Endothelial cell of umbilical vein (primary cell): ENCODE measurements at regions not wholly inside any gene's neighbourhood (a gene's known extent, or its start where the extent isn't known, plus 50 kb on each side); places are given as distances from the start of the nearest gene placed in this dataset.

Source experiments
- BruUV-seq: library from RNA; stranded (reverse); fragments of 400-500 nt; replicated peaks from 2 replicates; lab custom pipeline; 2021; lab: Mats Ljungman, UMichigan
- CTCF ChIA-PET: fragments of 300-600, 350-600 bp; sonication (Branson Sonifier 250); formaldehyde crosslinking; loops from one replicate; lab custom pipeline; 2021; ENCODE audit warnings: antibody characterized with exemption, inconsistent platforms; lab: Charles Lee
- POLR2A ChIA-PET: fragments of 300-600, 350-600 bp; sonication (Branson Sonifier 250); formaldehyde crosslinking; loops from one replicate; lab custom pipeline; 2021; ENCODE audit warnings: antibody characterized with exemption, inconsistent platforms; lab: Charles Lee
- DNase-seq: peaks from one replicate; pipeline ENCODE4 v3.0.0-alpha.2; 2011; ENCODE audit warnings: low read depth, low spot score
- FAIRE-seq: peaks from 2 replicates; lab custom pipeline; 2011; peaks lifted over from hg19 to GRCh38; lab: Jason Lieb, UNC
- H2AFZ ChIP-seq: 2 replicates; pipeline ENCODE4 v1.6.0; 2012; ENCODE audit warnings: low read depth, low read length, control low read depth, inconsistent platforms
- H3K27ac ChIP-seq: 2 replicates; pipeline ENCODE4 v1.5.1; 2011; ENCODE audit warnings: low read depth, mild to moderate bottlenecking, control low read depth, low read length, moderate library complexity; ENCODE audit not compliant: insufficient read depth
- H3K27me3 ChIP-seq, 2 experiments: 2 replicates each; pipeline versions ENCODE4 v1.6.0 to v1.6.1; 2011; ENCODE audit warnings: low read length in 2 of 2, mixed read lengths in 1 of 2; ENCODE audit not compliant: control insufficient read depth in 2 of 2, insufficient read depth in 2 of 2
- H3K36me3 ChIP-seq, 2 experiments: 2 replicates in 1 of 2; 3 replicates in 1 of 2; pipeline ENCODE4 v1.5.1; 2011; ENCODE audit warnings: low read length in 2 of 2, mild to moderate bottlenecking in 1 of 2, moderate library complexity in 1 of 2; ENCODE audit not compliant: control insufficient read depth in 2 of 2, insufficient read depth in 2 of 2; ENCODE audit errors: extremely low read depth in 1 of 2
- H3K4me1 ChIP-seq: 3 replicates; pipeline ENCODE4 v1.5.1; 2011; ENCODE audit warnings: mild to moderate bottlenecking, low read length; ENCODE audit not compliant: control insufficient read depth, insufficient read depth; ENCODE audit errors: extremely low read depth
- H3K4me2 ChIP-seq: 2 replicates; pipeline ENCODE4 v1.6.1; 2011; ENCODE audit warnings: low read length, control low read depth, mixed read lengths; ENCODE audit not compliant: insufficient read depth
- H3K4me3 ChIP-seq, 3 experiments: fragments of 200-600 bp in 1 of 3; sonication (generic), shearing (Covaris generic) in 1 of 3; replicated peaks in 1 of 3; 2 replicates each; pipeline ENCODE4 v1.5.1; 2011 to 2016; ENCODE audit warnings: control low read depth in 3 of 3, low read length in 3 of 3, mild to moderate bottlenecking in 2 of 3, inconsistent platforms in 1 of 3, low read depth in 1 of 3, moderate library complexity in 1 of 3; ENCODE audit not compliant: insufficient read depth in 1 of 3
- H3K79me2 ChIP-seq: 2 replicates; pipeline ENCODE4 v1.6.0; 2012; ENCODE audit warnings: low read length, inconsistent platforms; ENCODE audit not compliant: control insufficient read depth, insufficient read depth
- H3K9ac ChIP-seq: replicated peaks from 2 replicates; pipeline ENCODE3; 2011; ENCODE audit warnings: low read length, control low read depth; ENCODE audit not compliant: insufficient read depth; ENCODE audit errors: extremely low read depth
- H3K9me1 ChIP-seq: replicated peaks from 3 replicates; pipeline ENCODE4 v1.6.0; 2011; ENCODE audit warnings: mild to moderate bottlenecking, low read length; ENCODE audit not compliant: control insufficient read depth, insufficient read depth; ENCODE audit errors: extremely low read depth
- H3K9me3 ChIP-seq: replicated peaks from 2 replicates; pipeline ENCODE4 v1.5.1; 2012; ENCODE audit warnings: low read length, inconsistent platforms; ENCODE audit not compliant: control insufficient read depth, insufficient read depth
- H4K20me1 ChIP-seq: replicated peaks from 2 replicates; pipeline ENCODE3; 2011; ENCODE audit warnings: mild to moderate bottlenecking, low read length; ENCODE audit not compliant: control insufficient read depth, insufficient read depth; ENCODE audit errors: extremely low read depth
- EZH2 ChIP-seq: IDR thresholded peaks from 2 replicates; pipeline ENCODE4 v1.6.1; 2012; ENCODE audit warnings: borderline replicate concordance, low read depth, mild to moderate bottlenecking, moderate library complexity, low read length, inconsistent platforms; ENCODE audit not compliant: severe bottlenecking
- FOS ChIP-seq: IDR thresholded peaks from 2 replicates; pipeline ENCODE4 v1.6.1; 2011; ENCODE audit warnings: mild to moderate bottlenecking, low read length, moderate library complexity, borderline replicate concordance; ENCODE audit not compliant: insufficient read depth
- GATA2 ChIP-seq: IDR thresholded peaks from 2 replicates; pipeline ENCODE4 v1.7.0; 2011; ENCODE audit warnings: low read depth, mild to moderate bottlenecking, moderate library complexity, mixed read lengths, low read length; ENCODE audit not compliant: insufficient read length, insufficient read depth
- JUN ChIP-seq: IDR thresholded peaks from 2 replicates; pipeline ENCODE4 v1.6.1; 2011; ENCODE audit warnings: borderline replicate concordance, low read depth; ENCODE audit not compliant: insufficient read length, insufficient read depth
- MYC ChIP-seq: IDR thresholded peaks from one replicate; pipeline ENCODE4 v1.6.1; 2011; ENCODE audit warnings: mild to moderate bottlenecking, low read depth, low read length
- POLR2A ChIP-seq: IDR thresholded peaks from 2 replicates; pipeline ENCODE4 v1.6.1; 2012; ENCODE audit warnings: low read depth, mild to moderate bottlenecking, control low read depth, low read length
- POLR2AphosphoS5 ChIP-seq: IDR thresholded peaks from 2 replicates; pipeline ENCODE4 v1.6.1; 2012; ENCODE audit warnings: low read depth, mild to moderate bottlenecking, control low read depth, low read length, moderate library complexity; ENCODE audit not compliant: insufficient read depth
- dilution Hi-C: fragments of 300-500 bp; cut with MboI; formaldehyde crosslinking; loops from one replicate; pipeline ENCODE4 v1.15.0; 2019; ENCODE audit warnings: low sequenced_read_pairs; ENCODE audit not compliant: extremely low pct_ligation_motif_present
- intact Hi-C: fragments of 100-400 bp; cut with micrococcal nuclease; formaldehyde crosslinking; loops from one replicate; pipeline ENCODE4 v1.10.0; 2022
- TF ChIP-seq, protein P1 (sequence below), 2 donors: IDR thresholded peaks; 1 replicate in 1 of 2; 2 replicates in 1 of 2; pipeline ENCODE4 v1.5.1; 2011; ENCODE audit warnings: low read length in 2 of 2, mild to moderate bottlenecking in 2 of 2, moderate library complexity in 2 of 2, control low read depth in 1 of 2, inconsistent platforms in 1 of 2, low read depth in 1 of 2; ENCODE audit not compliant: insufficient read depth in 1 of 2; ENCODE audit errors: extremely low read depth in 1 of 2
- TF ChIP-seq, protein P2 (sequence below): IDR thresholded peaks from 2 replicates; pipeline ENCODE4 v1.6.1; 2011; ENCODE audit not compliant: insufficient read depth, insufficient read length

DNA sequence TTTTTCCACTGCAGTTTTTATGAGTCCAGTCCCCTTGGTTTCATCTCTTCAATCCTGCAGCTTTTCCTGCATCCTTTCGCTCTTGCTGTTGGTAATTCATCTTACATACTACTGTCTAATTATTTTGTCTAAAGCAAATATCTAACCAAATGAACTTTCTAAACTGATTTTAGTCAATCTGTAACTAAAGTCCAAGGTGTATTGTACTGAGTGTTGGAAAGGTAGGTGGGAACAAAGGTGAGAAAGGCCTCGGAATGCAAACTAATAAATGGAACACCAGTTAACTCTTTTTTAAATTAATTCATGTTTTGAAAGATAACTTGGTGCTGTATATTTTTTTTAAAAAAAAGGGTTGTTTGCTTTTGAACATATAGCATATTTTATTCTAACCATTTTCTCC is 152.7 kb upstream of the CYLC2 start:
- no peak overlapping the region for H2AFZ ChIP-seq
- H3K9me1 ChIP-seq, result no peaks in the 10 kb centered on the region
- CTCF ChIA-PET, result no interaction called here
- TF ChIP-seq MYC (no peak), JUN (no peak), GATA2 (no peak), POLR2A (no peak), EZH2 (no peak), POLR2AphosphoS5 (no peak), FOS (no peak)
- TF ChIP-seq, protein P1, sequence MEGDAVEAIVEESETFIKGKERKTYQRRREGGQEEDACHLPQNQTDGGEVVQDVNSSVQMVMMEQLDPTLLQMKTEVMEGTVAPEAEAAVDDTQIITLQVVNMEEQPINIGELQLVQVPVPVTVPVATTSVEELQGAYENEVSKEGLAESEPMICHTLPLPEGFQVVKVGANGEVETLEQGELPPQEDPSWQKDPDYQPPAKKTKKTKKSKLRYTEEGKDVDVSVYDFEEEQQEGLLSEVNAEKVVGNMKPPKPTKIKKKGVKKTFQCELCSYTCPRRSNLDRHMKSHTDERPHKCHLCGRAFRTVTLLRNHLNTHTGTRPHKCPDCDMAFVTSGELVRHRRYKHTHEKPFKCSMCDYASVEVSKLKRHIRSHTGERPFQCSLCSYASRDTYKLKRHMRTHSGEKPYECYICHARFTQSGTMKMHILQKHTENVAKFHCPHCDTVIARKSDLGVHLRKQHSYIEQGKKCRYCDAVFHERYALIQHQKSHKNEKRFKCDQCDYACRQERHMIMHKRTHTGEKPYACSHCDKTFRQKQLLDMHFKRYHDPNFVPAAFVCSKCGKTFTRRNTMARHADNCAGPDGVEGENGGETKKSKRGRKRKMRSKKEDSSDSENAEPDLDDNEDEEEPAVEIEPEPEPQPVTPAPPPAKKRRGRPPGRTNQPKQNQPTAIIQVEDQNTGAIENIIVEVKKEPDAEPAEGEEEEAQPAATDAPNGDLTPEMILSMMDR (IDR thresholded peaks at IDR 0.05; ENCODE audit: extremely low read depth in 1 of 2, insufficient read depth in 1 of 2, low read depth in 1 of 2, low read length in 2 of 2), result no peak
- TF ChIP-seq, protein P2, sequence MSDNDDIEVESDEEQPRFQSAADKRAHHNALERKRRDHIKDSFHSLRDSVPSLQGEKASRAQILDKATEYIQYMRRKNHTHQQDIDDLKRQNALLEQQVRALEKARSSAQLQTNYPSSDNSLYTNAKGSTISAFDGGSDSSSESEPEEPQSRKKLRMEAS, result no peak
- H3K9ac ChIP-seq, result no peak overlapping the region
- no peak overlapping the region for H3K27ac ChIP-seq
- no peak overlapping the region for H3K4me2 ChIP-seq
- FAIRE-seq (no peak), DNase-seq (no peak)
- H3K9me3 ChIP-seq, result no peaks in the 10 kb centered on the region
- H3K4me1 ChIP-seq, result no peaks in the 10 kb centered on the region
- intact Hi-C loops, result no loop called here
- BruUV-seq, result no TSS peak
- no peak overlapping the region for H3K4me3 ChIP-seq
- H3K79me2 ChIP-seq, result no peaks in the 10 kb centered on the region
- H3K36me3 ChIP-seq, result no peaks in the 10 kb centered on the region
- POLR2A ChIA-PET, result no interaction called here
- H3K27me3 ChIP-seq, result no peaks in the 10 kb centered on the region
- no peaks in the 10 kb centered on the region for H4K20me1 ChIP-seq
- dilution Hi-C loops, result no loop called here
